Stimulated activated CD4-positive, alpha-beta T cell treated with anti-CD3 and anti-CD28 coated beads, Interleukin-15, amount 100 ng/mL, for 24 hours (primary cell): ENCODE measurements at regions not wholly inside any gene's neighbourhood (a gene's known extent, or its start where the extent isn't known, plus 50 kb on each side); places are given as distances from the start of the nearest gene placed in this dataset.
"Not testable (repeated sequence)": the region's sequence is repeated elsewhere in the genome, so short reads cannot be mapped to it uniquely, and the experiment has no call there.

Experiments
- DNase-seq: peaks from one replicate; pipeline ENCODE4 v3.0.0-alpha.2; 2020

GRCh38 chr5:24271702-24272118 lies 373.1 kb downstream of the CDH10 start:
- DNase-seq: not testable (repeated sequence)

- DNase-seq: no peak
Measured at GRCh38 chr5:24272741-24273140, 372.0 kb downstream of the CDH10 start.

- DNase-seq: no peak
Measured at GRCh38 chr5:24280215-24280614, 364.6 kb downstream of the CDH10 start.

- DNase-seq: no peak
Measured at GRCh38 chr5:24281818-24282217, 363.0 kb downstream of the CDH10 start.

GRCh38 chr5:24289582-24290335 lies 355.0 kb downstream of the CDH10 start:
- no peak for DNase-seq

GRCh38 chr5:24290536-24290935 lies 354.2 kb downstream of the CDH10 start:
- no peak for DNase-seq

GRCh38 chr5:24291916-24292315 lies 352.9 kb downstream of the CDH10 start:
- no peak for DNase-seq

GRCh38 chr5:24294333-24294732 lies 350.4 kb downstream of the CDH10 start:
- no peak for DNase-seq

- DNase-seq: no peak
Measured at GRCh38 chr5:24314106-24314505, 330.7 kb downstream of the CDH10 start.

- DNase-seq: no peak
Measured at GRCh38 chr5:24320643-24321042, 324.1 kb downstream of the CDH10 start.

GRCh38 chr5:24325306-24325832 lies 319.4 kb downstream of the CDH10 start:
- no peak for DNase-seq

GRCh38 chr5:24331531-24331930 lies 313.2 kb downstream of the CDH10 start:
- no peak for DNase-seq

- DNase-seq: no peak
Measured at GRCh38 chr5:24347158-24347557, 297.6 kb downstream of the CDH10 start.

GRCh38 chr5:24351285-24351684 lies 293.5 kb downstream of the CDH10 start:
- DNase-seq: no peak

- DNase-seq: no peak
Measured at GRCh38 chr5:24353016-24353415, 291.8 kb downstream of the CDH10 start.

- DNase-seq: no peak
Measured at GRCh38 chr5:24353611-24354010, 291.2 kb downstream of the CDH10 start.

- DNase-seq: no peak
Measured at GRCh38 chr5:24363789-24364481, 280.8 kb downstream of the CDH10 start.

- no peak for DNase-seq
Measured at GRCh38 chr5:24364711-24365110, 280.1 kb downstream of the CDH10 start.

GRCh38 chr5:24365406-24365805 lies 279.4 kb downstream of the CDH10 start:
- no peak for DNase-seq

GRCh38 chr5:24367216-24367615 lies 277.6 kb downstream of the CDH10 start:
- DNase-seq: no peak

GRCh38 chr5:24368115-24368514 lies 276.7 kb downstream of the CDH10 start:
- DNase-seq: no peak

GRCh38 chr5:24376210-24376609 lies 268.6 kb downstream of the CDH10 start:
- no peak for DNase-seq

GRCh38 chr5:24376616-24377015 lies 268.2 kb downstream of the CDH10 start:
- no peak for DNase-seq

GRCh38 chr5:24381861-24382489 lies 262.8 kb downstream of the CDH10 start:
- no peak for DNase-seq
